ENCODE measurements at regions not wholly inside any gene's neighbourhood (a gene's known extent, or its start where the extent isn't known, plus 50 kb on each side); places are given as distances from the start of the nearest gene placed in this dataset.

- H4K20me1 ChIP-seq (ENCODE audit: insufficient read depth, low read length) = no peaks in the 10 kb centered on the region
- H3K9ac ChIP-seq (ENCODE audit: low read length) = no peak overlapping the region
- H3K79me2 ChIP-seq (ENCODE audit: low read length) = no peaks in the 10 kb centered on the region
These were observed 109.9 kb upstream of the LRPAP1 start for GRCh38 chr4:3642056-3642630.

GRCh38 chr4:3641501-3641900 is 109.3 kb upstream of the LRPAP1 start:
- no peak overlapping the region for H2AFZ ChIP-seq (ENCODE audit: low read length)
- no peaks in the 10 kb centered on the region for H3K9me3 ChIP-seq (replicated peaks; ENCODE audit: insufficient read depth, low read length)
- no peak overlapping the region for H3K4me2 ChIP-seq (ENCODE audit: low read depth, low read length)
- no peak overlapping the region for H3K27ac ChIP-seq (ENCODE audit: low read length)
- H4K20me1 ChIP-seq (ENCODE audit: insufficient read depth, low read length) = no peaks in the 10 kb centered on the region
- no peak overlapping the region for H3K4me3 ChIP-seq (ENCODE audit: low read length)
- H3K36me3 ChIP-seq (replicated peaks; ENCODE audit: insufficient read depth, low read length) = no peaks in the 10 kb centered on the region
- H3F3A ChIP-seq (ENCODE audit: insufficient read depth, low read length) = no peaks in the 10 kb centered on the region
- no peaks in the 10 kb centered on the region for H3K79me2 ChIP-seq (ENCODE audit: low read length)
- TF ChIP-seq EZH2 (optimal IDR thresholded peaks at IDR 0.05; ENCODE audit: low read depth, low read length) (no peak), CTCF (IDR thresholded peaks at IDR 0.05; ENCODE audit: low read length) (no peak)
- no peak for DNase-seq
- H3K27me3 ChIP-seq (replicated peaks; ENCODE audit: insufficient read depth, low read length) = peaks cover 99% of the 10 kb centered on the region
- H3K9ac ChIP-seq (ENCODE audit: low read length) = no peak overlapping the region
- H3K4me1 ChIP-seq (ENCODE audit: low read length) = no peaks in the 10 kb centered on the region
- no peaks in the 10 kb centered on the region for H3K9me2 ChIP-seq (replicated peaks; ENCODE audit: insufficient read depth, low read length)

More at GRCh38 chr4:3642056-3642630, 109.9 kb upstream of the LRPAP1 start:
- DNase-seq = no peak
- Histone ChIP-seq H3K27me3 (replicated peaks; ENCODE audit: insufficient read depth, low read length) (peaks cover 99% of the 10 kb centered on the region), H3K4me1 (ENCODE audit: low read length) (no peaks in the 10 kb centered on the region), H2AFZ (ENCODE audit: low read length) (no peak overlapping the region), H3K4me2 (ENCODE audit: low read depth, low read length) (no peak overlapping the region), H3F3A (ENCODE audit: insufficient read depth, low read length) (no peaks in the 10 kb centered on the region), H3K27ac (ENCODE audit: low read length) (no peak overlapping the region), H3K36me3 (replicated peaks; ENCODE audit: insufficient read depth, low read length) (no peaks in the 10 kb centered on the region), H3K9me3 (replicated peaks; ENCODE audit: insufficient read depth, low read length) (no peaks in the 10 kb centered on the region), H3K9me2 (replicated peaks; ENCODE audit: insufficient read depth, low read length) (no peaks in the 10 kb centered on the region), H3K4me3 (ENCODE audit: low read length) (no peak overlapping the region)
- TF ChIP-seq CTCF (IDR thresholded peaks at IDR 0.05; ENCODE audit: low read length) = no peak

GRCh38 chr4:3640587-3640962 is 108.4 kb upstream of the LRPAP1 start:
- H4K20me1 ChIP-seq (ENCODE audit: insufficient read depth, low read length) = no peaks in the 10 kb centered on the region
- no peak for DNase-seq
- no peak overlapping the region for H3K4me3 ChIP-seq (ENCODE audit: low read length)
- no peak overlapping the region for H3K4me2 ChIP-seq (ENCODE audit: low read depth, low read length)
- H3F3A ChIP-seq (ENCODE audit: insufficient read depth, low read length) = no peaks in the 10 kb centered on the region
- H3K9me2 ChIP-seq (replicated peaks; ENCODE audit: insufficient read depth, low read length) = no peaks in the 10 kb centered on the region
- H3K27ac ChIP-seq (ENCODE audit: low read length) = no peak overlapping the region
- no peak overlapping the region for H2AFZ ChIP-seq (ENCODE audit: low read length)
- no peaks in the 10 kb centered on the region for H3K4me1 ChIP-seq (ENCODE audit: low read length)
- no peaks in the 10 kb centered on the region for H3K36me3 ChIP-seq (replicated peaks; ENCODE audit: insufficient read depth, low read length)
- H3K79me2 ChIP-seq (ENCODE audit: low read length) = no peaks in the 10 kb centered on the region
- TF ChIP-seq EZH2 (optimal IDR thresholded peaks at IDR 0.05; ENCODE audit: low read depth, low read length) = no peak
- TF ChIP-seq CTCF (IDR thresholded peaks at IDR 0.05; ENCODE audit: low read length) = no peak
- no peak for TF ChIP-seq EZH2phosphoT487 (IDR thresholded peaks at IDR 0.05; ENCODE audit: low read length)
- H3K27me3 ChIP-seq (replicated peaks; ENCODE audit: insufficient read depth, low read length) = peaks cover 99% of the 10 kb centered on the region
- H3K9me3 ChIP-seq (replicated peaks; ENCODE audit: insufficient read depth, low read length) = no peaks in the 10 kb centered on the region
- no peak overlapping the region for H3K9ac ChIP-seq (ENCODE audit: low read length)
